Lower lobe of right lung (tissue), 2 donors: ENCODE measurements at regions not wholly inside any gene's neighbourhood (a gene's known extent, or its start where the extent isn't known, plus 50 kb on each side); places are given as distances from the start of the nearest gene placed in this dataset.
"Not testable (repeated sequence)": the region's sequence is repeated elsewhere in the genome, so short reads cannot be mapped to it uniquely, and the experiment has no call there.

Experiments used
- ATAC-seq, 2 donors: fragments of 200-7000 bp; cut with Tn5 transposase; one replicate each; pipeline ENCODE4 v1.9.1; 2020 to 2022; ENCODE audit warnings: mild to moderate bottlenecking in 2 of 2, moderate library complexity in 2 of 2
- DNase-seq: peaks from one replicate; pipeline ENCODE4 v3.0.0-alpha.2; 2020
- H3K27ac ChIP-seq: fragments of 200-600 bp; one replicate; pipeline ENCODE4 v1.8.0; 2022
- H3K27me3 ChIP-seq: fragments of 200-600 bp; one replicate; pipeline ENCODE4 v1.8.0; 2022; ENCODE audit warnings: low read depth
- H3K36me3 ChIP-seq: fragments of 200-600 bp; one replicate; pipeline ENCODE4 v1.8.0; 2022; ENCODE audit warnings: mild to moderate bottlenecking
- H3K4me1 ChIP-seq: fragments of 200-600 bp; one replicate; pipeline ENCODE4 v1.8.0; 2022
- H3K4me3 ChIP-seq: fragments of 200-600 bp; one replicate; pipeline ENCODE4 v1.8.0; 2022; ENCODE audit warnings: mild to moderate bottlenecking
- H3K9me3 ChIP-seq: fragments of 200-600 bp; one replicate; pipeline ENCODE4 v1.8.0; 2022
- CTCF ChIP-seq: fragments of 200-600 bp; IDR thresholded peaks from one replicate; pipeline ENCODE4 v1.8.0; 2022; ENCODE audit warnings: antibody characterized with exemption, mild to moderate bottlenecking
- intact Hi-C: fragments of 100-400 bp; cut with DNase I; formaldehyde crosslinking; loops from one replicate; pipeline ENCODE4 v1.11.0; 2022
- donor health status: DM: no; HTN: yes; CAD: no; lungs with severe emphysema.

- Histone ChIP-seq H3K27me3 (no peaks in the 10 kb centered on the region), H3K9me3 (no peaks in the 10 kb centered on the region), H3K4me1 (no peaks in the 10 kb centered on the region), H3K27ac (no peak overlapping the region), H3K4me3 (no peak overlapping the region), H3K36me3 (no peaks in the 10 kb centered on the region)
- DNase-seq (no peak), ATAC-seq (no peak)
- no peak for TF ChIP-seq CTCF
- intact Hi-C loops, result no loop called here
Measured at GRCh38 chr10:16014469-16014868, 154.2 kb upstream of the MINDY3 start.

DNA sequence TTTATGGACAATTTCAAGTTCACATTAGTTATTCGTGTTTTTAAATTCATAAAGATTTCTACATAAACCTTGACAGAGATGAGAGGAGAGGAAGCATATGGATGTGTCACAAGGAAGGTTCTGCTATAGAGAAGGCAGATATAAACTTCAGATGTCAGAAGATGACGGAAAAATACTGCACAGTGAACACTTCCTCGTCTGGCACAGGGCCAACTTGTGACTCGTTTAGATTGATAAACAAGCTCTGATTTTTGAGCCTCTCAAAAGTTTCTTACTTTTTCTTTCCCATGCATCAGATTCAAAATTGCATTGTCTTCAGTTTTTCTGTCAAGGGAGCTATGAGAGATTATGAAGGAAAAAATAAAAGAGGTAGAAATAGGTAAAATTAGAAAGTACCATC lies 156.4 kb upstream of the MINDY3 start:
- no peak for DNase-seq
- H3K9me3 ChIP-seq, result no peaks in the 10 kb centered on the region
- no peaks in the 10 kb centered on the region for H3K4me1 ChIP-seq
- intact Hi-C loops, result no loop called here
- no peak overlapping the region for H3K27ac ChIP-seq
- H3K4me3 ChIP-seq, result no peak overlapping the region
- no peak for ATAC-seq
- no peaks in the 10 kb centered on the region for H3K36me3 ChIP-seq
- no peak for TF ChIP-seq CTCF
- no peaks in the 10 kb centered on the region for H3K27me3 ChIP-seq

GRCh38 chr10:16020836-16021235 lies 160.5 kb upstream of the MINDY3 start:
- TF ChIP-seq CTCF, result no peak
- Histone ChIP-seq H3K27me3 (no peaks in the 10 kb centered on the region), H3K4me3 (no peak overlapping the region), H3K36me3 (no peaks in the 10 kb centered on the region), H3K27ac (no peak overlapping the region), H3K9me3 (no peaks in the 10 kb centered on the region), H3K4me1 (no peaks in the 10 kb centered on the region)
- intact Hi-C loops, result no loop called here
- ATAC-seq (no peak), DNase-seq (no peak)

GRCh38 chr10:16026832-16027231 lies 166.5 kb upstream of the MINDY3 start:
- H3K4me1 ChIP-seq, DNase-seq, intact Hi-C loops, H3K27me3 ChIP-seq, ATAC-seq, H3K4me3 ChIP-seq, H3K27ac ChIP-seq, H3K36me3 ChIP-seq, H3K9me3 ChIP-seq: not testable (repeated sequence)

DNA sequence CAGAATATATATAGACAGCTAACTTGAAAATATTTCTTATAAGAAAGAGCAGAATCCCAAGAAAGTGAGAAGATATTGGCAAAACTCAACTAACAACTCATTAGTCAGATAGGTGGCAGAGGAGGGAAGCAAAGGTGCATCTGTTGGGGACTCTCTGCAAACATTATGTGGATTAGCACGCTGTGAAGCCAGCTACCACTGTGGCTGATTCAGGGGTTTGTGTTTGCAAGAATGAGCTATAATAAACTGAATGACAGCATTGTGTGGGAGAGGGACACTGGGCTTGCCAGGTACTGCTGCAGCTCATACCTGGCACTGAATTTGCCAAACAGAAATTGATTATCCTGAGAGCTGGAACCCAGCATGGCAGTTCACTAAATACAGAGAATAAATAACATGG lies 170.3 kb upstream of the MINDY3 start:
- intact Hi-C loops, result no loop called here
- TF ChIP-seq CTCF, result no peak
- Histone ChIP-seq H3K27me3 (no peaks in the 10 kb centered on the region), H3K27ac (no peak overlapping the region), H3K4me3 (no peak overlapping the region), H3K9me3 (no peaks in the 10 kb centered on the region), H3K36me3 (no peaks in the 10 kb centered on the region), H3K4me1 (no peaks in the 10 kb centered on the region)
- ATAC-seq (no peak), DNase-seq (no peak)

DNA sequence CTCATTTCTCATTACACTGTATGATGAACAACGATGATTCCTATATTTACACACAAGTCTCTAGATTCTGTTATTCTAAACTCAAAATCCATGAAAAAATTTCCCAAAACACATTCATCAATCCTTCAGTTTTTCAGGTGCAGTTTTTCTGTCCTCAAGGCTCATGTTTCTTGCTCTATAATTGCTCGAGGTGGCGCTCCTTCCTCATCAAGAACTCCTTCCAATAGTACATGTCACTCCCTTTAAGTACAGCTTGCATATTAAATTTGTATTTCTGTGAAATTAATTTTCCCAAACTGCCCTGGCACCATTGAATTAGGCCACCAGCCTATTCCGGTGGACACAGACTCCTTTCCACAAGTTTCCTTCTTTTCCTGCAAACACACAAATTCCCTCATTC lies 188.7 kb upstream of the MINDY3 start:
- Histone ChIP-seq H3K27me3 (no peaks in the 10 kb centered on the region), H3K4me3 (no peak overlapping the region), H3K9me3 (no peaks in the 10 kb centered on the region), H3K27ac (no peak overlapping the region), H3K4me1 (no peaks in the 10 kb centered on the region), H3K36me3 (no peaks in the 10 kb centered on the region)
- DNase-seq (no peak), ATAC-seq (no peak)
- TF ChIP-seq CTCF, result no peak
- intact Hi-C loops, result no loop called here
